Midbrain (tissue), 1 donor: ENCODE measurements at regions not wholly inside any gene's neighbourhood (a gene's known extent, or its start where the extent isn't known, plus 50 kb on each side); places are given as distances from the start of the nearest gene placed in this dataset.

Source experiments
- DNase-seq: peaks from one replicate; lab custom pipeline; 2025; lab: John Stamatoyannopoulos, UW

DNA sequence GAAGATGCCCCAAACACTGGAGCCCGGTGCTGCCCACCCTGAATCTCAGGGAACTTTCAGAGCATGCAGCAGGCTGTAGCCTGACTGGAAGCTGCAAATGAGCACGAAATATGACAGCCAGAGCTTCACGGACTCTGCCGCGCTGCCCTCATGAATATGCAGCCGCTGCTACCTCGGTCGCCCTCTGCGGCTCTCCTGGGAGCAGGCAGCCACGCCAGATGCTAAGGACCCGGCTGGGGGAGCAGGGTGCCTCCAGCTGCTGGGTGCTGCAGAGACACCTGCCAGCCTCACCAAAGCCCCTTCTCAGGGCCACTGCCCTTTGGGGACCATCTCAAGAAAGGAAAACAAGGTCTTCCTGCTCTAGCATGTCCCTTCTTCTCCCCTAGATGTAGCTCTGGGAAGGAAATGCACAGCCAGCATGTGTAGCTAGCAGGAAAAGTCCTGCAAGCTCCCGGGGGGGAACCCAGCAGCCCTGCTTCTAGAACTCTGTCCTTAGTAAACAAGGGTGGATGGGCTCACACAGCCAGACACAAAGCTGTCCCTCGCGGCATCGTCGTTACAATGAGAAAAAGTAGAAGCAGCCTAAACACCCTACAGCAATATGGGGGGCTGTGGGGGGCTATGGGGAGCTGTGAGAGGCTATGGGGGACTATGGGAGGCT, 56.8 kb upstream of the OLFM1 start:
- peak; percentile 1 for DNase-seq

DNA sequence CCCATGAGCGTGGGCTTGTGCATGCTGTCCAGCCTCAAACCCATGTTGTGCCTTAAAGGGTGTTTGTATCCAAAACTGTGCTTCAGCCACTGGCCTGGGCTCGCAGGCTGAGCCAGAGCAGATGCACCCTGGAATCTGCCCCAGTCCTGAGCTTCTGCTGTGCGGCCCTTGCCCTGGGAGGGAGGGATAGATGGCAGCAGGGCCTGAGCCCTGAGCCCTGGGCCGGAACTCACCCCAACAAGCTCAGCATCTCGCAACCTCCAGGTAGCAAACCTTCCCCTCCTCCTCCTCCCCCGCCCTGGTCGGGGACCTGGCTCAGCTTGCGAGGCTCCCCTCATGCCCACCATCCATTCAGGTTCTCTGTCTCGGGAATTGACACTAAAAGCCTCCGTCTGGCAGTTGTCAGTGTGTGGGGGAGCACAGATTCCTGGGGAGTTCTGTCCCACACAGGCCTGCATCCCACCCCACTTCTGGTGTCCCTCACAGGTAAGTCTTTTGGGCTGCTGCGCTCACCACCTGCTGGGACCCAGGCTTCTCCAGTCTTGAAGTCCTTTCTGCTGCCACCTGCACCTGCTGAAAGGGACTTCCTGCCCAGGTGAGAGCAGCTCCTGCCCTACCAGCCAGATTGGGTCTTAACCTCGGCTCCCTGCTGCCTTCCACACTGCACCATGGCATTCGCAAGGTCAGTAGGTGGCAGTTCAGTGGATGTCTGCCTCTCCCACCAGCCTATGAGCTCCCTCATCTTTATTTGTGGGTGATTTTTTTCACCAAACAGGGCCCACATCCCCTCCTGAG, 55.2 kb upstream of the OLFM1 start:
- DNase-seq: no peak

- DNase-seq: no peak
Measured at GRCh38 chr9:135032868-135033460, 54.5 kb upstream of the OLFM1 start.

GRCh38 chr9:135033487-135033886, 54.0 kb upstream of the OLFM1 start:
- no peak for DNase-seq

GRCh38 chr9:135034106-135034505, 53.4 kb upstream of the OLFM1 start:
- DNase-seq: no peak

DNA sequence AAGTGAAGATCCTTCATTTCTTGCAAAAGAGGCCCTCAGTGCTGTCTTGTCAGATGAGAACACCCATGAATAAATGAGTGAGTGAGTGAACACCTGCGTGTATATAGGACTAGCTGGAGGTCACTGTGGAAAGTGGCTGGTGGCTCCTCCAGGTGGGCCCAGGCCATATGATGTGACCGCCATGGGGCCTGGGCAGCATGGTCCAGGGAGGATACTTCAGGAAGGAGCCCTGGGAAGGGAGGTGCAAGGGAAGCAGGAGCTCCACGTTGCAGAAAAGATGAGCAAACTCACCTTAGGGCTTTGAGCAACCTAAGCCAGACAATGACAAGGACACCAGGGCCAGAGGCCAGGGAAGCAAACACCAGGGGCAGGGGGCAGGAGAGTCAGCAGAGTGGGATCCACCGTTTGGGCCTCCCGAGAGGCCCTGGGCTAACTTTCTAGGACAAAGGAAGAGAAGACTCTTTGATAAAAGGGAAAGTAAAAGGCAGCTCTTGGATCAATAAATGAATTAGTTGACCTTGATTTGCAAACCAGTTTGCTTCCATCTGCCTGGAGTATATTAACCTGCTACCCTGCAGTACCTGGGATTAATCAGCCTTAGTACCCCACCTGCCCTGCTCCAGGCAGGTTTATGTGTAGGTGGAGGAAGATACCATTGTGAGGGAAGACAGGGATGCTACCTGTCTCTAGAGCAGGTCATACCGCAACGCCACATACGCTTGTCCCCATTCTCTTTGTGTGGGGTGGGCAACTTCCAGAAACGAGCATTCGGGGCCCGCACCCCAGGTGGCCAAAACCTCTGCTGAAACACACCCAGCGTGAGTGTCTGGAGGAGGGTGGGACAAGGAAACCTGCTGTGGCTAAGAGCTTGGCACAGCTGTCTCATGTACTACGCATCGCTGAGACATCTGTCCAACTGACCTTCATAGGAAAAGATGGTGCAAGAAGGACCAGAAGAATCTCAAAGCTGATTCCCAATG, 51.4 kb upstream of the OLFM1 start:
- DNase-seq: no peak

GRCh38 chr9:135036861-135037465, 50.5 kb upstream of the OLFM1 start:
- no peak for DNase-seq

DNA sequence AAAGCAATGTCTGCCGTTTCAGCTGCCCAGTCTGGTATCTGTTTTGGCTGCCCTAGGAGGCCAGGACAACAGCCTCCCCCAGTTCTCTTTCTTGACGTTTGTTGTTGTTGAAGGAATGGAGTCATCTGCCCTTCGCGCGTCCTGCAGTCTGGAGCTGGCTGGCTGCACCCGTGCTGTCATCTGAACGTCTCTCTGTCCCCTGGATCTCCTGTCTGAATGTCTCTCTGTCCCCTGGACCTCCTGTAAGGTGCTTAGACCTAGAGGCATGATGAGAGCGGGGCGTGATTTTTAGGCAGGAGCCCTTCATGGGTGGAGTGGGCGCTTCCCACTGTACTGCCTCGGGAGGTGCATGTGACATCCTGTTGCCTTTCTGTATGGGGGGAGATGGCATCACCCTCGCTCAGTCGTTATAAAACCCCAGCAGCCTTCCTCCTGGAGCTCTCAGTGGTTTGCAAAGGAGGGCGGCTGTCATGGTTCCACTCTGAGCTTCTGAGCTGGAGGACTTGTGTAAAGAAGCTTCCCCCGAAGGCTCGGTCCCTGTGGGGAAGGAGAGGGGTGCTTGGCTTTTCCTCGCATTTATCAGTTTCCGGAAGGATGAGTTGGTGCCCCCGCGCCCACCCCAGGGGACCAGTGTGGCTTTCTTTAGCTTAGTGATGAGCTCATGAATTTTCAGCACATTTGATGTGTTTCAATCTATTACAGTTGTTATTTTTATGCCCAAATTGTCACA, 49.8 kb upstream of the OLFM1 start:
- no peak for DNase-seq
